GM19099 (cell line): ENCODE measurements at regions not wholly inside any gene's neighbourhood (a gene's known extent, or its start where the extent isn't known, plus 50 kb on each side); places are given as distances from the start of the nearest gene placed in this dataset.

ENCODE experiments used
- POLR2A ChIP-seq: IDR thresholded peaks from 3 replicates; pipeline ENCODE4 v1.6.1; 2011; ENCODE audit warnings: low read depth; ENCODE audit not compliant: insufficient read length; ENCODE audit errors: extremely low read depth

DNA sequence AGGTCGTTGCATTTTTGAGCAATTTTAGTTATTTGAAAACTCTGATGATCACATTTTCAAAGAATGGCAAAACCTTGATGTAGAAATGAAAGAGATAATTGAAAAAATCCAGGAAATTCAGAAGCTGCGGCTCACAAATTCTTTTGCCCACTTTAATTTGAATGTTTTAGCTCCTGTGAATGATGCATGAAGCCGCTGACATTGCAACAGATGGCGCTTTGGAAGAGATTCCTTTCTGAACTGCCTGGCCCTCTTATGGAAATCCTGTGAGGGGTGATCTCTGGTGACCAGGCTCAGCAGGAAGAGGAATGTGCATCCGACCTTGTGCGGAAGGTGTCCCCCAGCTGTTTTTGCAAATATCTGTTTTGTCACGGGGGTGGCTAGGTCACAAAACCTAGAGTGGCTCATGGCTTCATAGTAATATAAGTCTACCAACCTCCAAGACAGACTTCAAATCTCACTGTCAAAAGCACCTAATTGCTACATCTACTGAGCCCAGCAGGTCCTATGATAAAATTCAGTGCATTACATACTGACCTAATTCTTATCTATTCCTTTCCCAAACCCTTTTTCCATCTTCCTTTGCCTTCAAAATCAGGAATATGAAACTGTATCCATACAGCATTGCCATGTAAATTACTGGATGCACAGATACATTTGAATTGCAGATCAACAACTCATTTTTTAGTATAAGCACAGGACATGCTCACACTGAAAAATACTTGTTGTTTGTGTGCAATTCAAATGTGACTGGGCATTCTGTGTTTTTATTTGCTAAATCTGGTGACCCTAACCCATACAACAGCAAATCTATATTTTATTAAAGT is 412.7 kb downstream of the ETS1 start:
- TF ChIP-seq POLR2A: no peak

DNA sequence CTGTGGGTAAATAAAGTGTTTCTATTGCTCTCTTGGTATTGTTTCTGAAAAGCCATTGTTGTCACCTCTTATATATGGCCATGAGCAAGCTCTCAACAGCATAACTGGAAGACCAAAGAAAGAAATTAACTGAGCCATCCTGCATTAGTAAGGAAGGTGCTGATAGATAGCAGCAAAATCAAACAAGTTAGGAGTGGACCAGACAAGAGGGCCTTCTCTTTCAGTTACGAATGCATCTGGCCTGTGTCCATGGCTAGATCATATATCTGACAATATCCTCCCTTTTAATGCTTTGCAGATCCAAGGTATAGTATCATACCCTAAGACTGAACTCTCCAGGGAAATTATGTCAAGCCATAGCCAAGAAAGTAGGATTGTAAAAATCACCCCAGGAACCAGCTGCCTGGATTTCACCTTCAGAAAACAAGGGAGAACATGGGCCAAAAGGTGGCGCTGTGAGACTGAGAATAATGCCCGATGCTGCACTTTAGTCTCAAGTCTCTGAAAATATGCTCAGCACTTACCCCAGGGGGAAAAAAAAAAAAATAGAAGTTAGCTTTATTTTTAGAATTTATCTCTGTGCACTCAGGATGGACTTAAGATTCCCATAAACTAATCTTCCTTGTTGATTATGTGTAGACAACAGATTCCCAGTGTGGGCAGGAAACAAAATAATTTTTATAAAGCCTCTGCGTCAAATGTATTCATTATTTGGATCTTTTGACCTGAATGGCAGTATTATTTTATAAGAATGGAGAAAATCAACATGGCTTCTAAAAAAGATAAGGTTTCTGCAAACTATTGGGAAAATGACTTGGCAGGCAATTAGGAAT is 415.1 kb downstream of the ETS1 start:
- no peak for TF ChIP-seq POLR2A

- TF ChIP-seq POLR2A: no peak
Measured at GRCh38 chr11:128171506-128171905, 415.9 kb downstream of the ETS1 start.

GRCh38 chr11:128165572-128165971 is 421.8 kb downstream of the ETS1 start:
- TF ChIP-seq POLR2A: no peak

- no peak for TF ChIP-seq POLR2A
Measured at GRCh38 chr11:128164080-128164741, 423.1 kb downstream of the ETS1 start.

GRCh38 chr11:128161994-128162393 is 425.4 kb downstream of the ETS1 start:
- no peak for TF ChIP-seq POLR2A

GRCh38 chr11:128161436-128161835 is 425.9 kb downstream of the ETS1 start:
- no peak for TF ChIP-seq POLR2A

GRCh38 chr11:128158860-128159259 is 428.5 kb downstream of the ETS1 start:
- no peak for TF ChIP-seq POLR2A

GRCh38 chr11:128157423-128158298 is 429.7 kb downstream of the ETS1 start:
- TF ChIP-seq POLR2A: no peak

DNA sequence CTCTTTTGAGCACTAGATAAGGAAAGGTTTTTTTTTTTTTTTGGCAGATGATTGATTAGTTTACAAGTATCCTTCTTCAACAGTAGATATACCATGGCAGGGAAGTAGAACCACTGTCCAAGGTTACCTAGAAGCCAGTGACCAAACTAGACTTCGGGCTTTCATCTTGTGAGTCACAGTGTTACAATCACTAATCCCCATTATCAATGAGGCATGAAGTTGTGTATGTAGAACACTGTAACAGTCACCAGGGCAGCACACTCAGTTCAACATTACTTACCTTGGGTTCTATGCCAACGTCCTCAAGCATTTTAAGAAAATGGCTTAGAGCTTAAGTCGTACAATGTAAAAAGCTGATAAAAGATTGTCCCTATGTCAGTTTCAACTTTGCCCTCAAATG is 430.9 kb downstream of the ETS1 start:
- no peak for TF ChIP-seq POLR2A

DNA sequence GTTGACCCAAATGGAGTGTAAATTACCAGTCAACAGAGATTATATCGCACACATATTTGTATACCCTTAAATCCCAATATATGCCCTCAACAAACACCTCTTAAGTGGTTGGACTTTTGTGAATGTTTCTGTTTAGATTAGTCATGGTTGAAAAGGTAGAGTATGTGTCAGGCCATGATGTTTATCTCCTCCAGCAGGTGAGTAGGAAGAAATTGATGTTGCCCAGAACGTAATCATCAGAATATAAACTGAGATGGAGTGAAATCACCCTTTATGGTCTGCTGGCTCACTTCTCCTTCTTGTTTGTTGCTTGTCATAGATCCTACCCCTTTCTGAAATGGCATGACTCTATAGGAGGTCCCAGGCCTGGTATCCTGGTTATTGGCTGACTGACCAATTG is 431.8 kb downstream of the ETS1 start:
- no peak for TF ChIP-seq POLR2A

DNA sequence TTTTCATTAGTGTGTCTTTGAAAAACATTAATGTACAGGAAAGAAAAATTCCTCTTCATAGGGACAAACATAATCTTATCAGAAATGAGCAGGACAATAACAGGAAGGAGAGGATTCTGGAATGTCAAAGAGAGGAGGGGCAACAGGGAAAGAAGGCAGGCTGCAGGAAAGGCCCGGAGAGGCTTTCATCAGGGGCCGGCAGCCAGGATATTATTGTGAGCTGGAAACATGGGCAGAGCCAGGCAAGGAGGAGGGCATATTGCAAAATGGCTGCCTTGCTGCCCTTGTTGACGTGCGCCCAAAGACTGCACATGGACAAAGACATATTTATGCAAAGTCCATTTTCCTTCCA is 433.7 kb downstream of the ETS1 start:
- no peak for TF ChIP-seq POLR2A

DNA sequence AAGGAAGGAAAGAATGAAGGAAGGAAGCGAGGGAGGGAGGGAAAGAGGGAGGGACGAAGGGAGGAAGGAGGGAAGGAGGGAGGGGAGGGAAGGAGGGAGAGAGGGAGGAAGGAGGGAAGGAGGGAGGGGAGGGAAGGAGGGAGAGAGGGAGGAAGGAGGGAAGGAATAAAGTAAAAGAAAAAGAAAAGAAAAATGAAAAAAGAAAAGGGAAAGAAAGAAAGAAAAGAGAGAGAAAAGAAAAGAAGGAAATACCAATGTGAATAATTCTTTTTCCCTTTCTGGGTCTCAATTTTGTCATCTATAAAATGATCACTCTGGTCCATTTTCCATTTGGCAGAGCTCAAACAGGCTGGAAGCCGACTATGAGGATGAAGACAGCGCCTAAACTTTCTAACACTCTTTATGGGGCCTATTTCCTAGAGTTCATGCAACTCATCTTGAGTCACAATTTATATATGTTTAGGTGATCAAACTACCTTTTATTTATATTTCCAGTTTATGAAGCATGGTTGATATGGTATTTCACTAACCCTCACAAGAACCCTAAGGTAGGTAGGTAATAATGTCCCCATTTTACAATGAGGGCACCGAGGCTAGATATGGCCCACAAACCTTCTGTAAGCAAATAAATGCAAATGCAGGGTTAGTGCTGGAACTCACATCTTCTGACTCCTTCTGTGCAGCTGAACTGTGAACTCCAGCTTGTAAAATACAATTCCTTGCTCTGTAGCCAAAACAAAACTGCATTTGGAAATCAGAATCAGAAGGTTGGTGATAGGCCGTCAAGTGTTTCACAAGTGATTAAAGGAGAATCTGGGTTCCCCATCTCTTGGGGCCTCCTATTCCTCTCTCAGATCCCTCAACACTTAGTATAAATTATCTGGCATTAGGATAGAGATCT is 434.3 kb downstream of the ETS1 start:
- no peak for TF ChIP-seq POLR2A

- no peak for TF ChIP-seq POLR2A
Measured at GRCh38 chr11:128151780-128152179, 435.6 kb downstream of the ETS1 start.
